ENCODE measurements at regions not wholly inside any gene's neighbourhood (a gene's known extent, or its start where the extent isn't known, plus 50 kb on each side); places are given as distances from the start of the nearest gene placed in this dataset.

GRCh38 chr1:229753764-229754551 lies 127.9 kb downstream of the URB2 start:
- Histone ChIP-seq H3K9me3 (no peaks in the 10 kb centered on the region), H3K27me3 (replicated peaks; ENCODE audit: insufficient read depth) (no peaks in the 10 kb centered on the region), H3K27ac (no peak overlapping the region), H3K4me1 (replicated peaks) (no peaks in the 10 kb centered on the region), H3K36me3 (no peaks in the 10 kb centered on the region), H3K4me3 (no peak overlapping the region)
- intact Hi-C loops (cut with DNase I) = no loop called here
- no peak for TF ChIP-seq CTCF (IDR thresholded peaks at IDR 0.05)
- TF ChIP-seq POLR2A (IDR thresholded peaks at IDR 0.05) = no peak
- TF ChIP-seq POLR2AphosphoS5 (IDR thresholded peaks at IDR 0.05) = no peak
- DNase-seq (ENCODE audit: low spot score) = no peak
- 72% methylated on average over 7 of the region's 7 CpGs for WGBS

GRCh38 chr1:229756666-229757065 lies 130.6 kb downstream of the URB2 start:
- no peaks in the 10 kb centered on the region for H3K27me3 ChIP-seq (replicated peaks; ENCODE audit: insufficient read depth)
- H3K4me1 ChIP-seq (replicated peaks) = no peaks in the 10 kb centered on the region
- TF ChIP-seq POLR2A (IDR thresholded peaks at IDR 0.05) (no peak), CTCF (IDR thresholded peaks at IDR 0.05) (no peak)
- H3K36me3 ChIP-seq = no peaks in the 10 kb centered on the region
- WGBS = 79% methylated on average over 4 of the region's 4 CpGs
- no peak for DNase-seq (ENCODE audit: low spot score)
- no peak overlapping the region for H3K4me3 ChIP-seq
- no peaks in the 10 kb centered on the region for H3K9me3 ChIP-seq
- intact Hi-C loops (cut with DNase I) = no loop called here
- no peak overlapping the region for H3K27ac ChIP-seq

- intact Hi-C loops (cut with DNase I) = no loop called here
- H3K4me3 ChIP-seq = no peak overlapping the region
- TF ChIP-seq CTCF (IDR thresholded peaks at IDR 0.05) = no peak
- TF ChIP-seq POLR2AphosphoS5 (IDR thresholded peaks at IDR 0.05) = no peak
- TF ChIP-seq POLR2A (IDR thresholded peaks at IDR 0.05) = no peak
Observed at GRCh38 chr1:229757226-229757625, 131.2 kb downstream of the URB2 start.

GRCh38 chr1:229758101-229759036 lies 132.3 kb downstream of the URB2 start:
- Histone ChIP-seq H3K9me3 (no peaks in the 10 kb centered on the region), H3K36me3 (no peaks in the 10 kb centered on the region), H3K4me1 (replicated peaks) (no peaks in the 10 kb centered on the region), H3K4me3 (no peak overlapping the region), H3K27me3 (replicated peaks; ENCODE audit: insufficient read depth) (no peaks in the 10 kb centered on the region), H3K27ac (no peak overlapping the region)
- 79% methylated on average over 15 of the region's 15 CpGs for WGBS
- DNase-seq (ENCODE audit: low spot score) = no peak
- TF ChIP-seq POLR2A (IDR thresholded peaks at IDR 0.05) = no peak
- TF ChIP-seq POLR2AphosphoS5 (IDR thresholded peaks at IDR 0.05) = no peak
- TF ChIP-seq CTCF (IDR thresholded peaks at IDR 0.05) = no peak
- intact Hi-C loops (cut with DNase I) = no loop called here

More at GRCh38 chr1:229757226-229757625, 131.2 kb downstream of the URB2 start:
- Histone ChIP-seq H3K27me3 (replicated peaks; ENCODE audit: insufficient read depth) (no peaks in the 10 kb centered on the region), H3K36me3 (no peaks in the 10 kb centered on the region), H3K9me3 (no peaks in the 10 kb centered on the region), H3K4me1 (replicated peaks) (no peaks in the 10 kb centered on the region), H3K27ac (no peak overlapping the region)
- DNase-seq (ENCODE audit: low spot score) = no peak

All from prostate gland (tissue), 2 donors.